WTC11 (cell line): ENCODE measurements at regions not wholly inside any gene's neighbourhood (a gene's known extent, or its start where the extent isn't known, plus 50 kb on each side); places are given as distances from the start of the nearest gene placed in this dataset.
"Not testable (repeated sequence)": the region's sequence is repeated elsewhere in the genome, so short reads cannot be mapped to it uniquely, and the experiment has no call there.

Experiments used
- ATAC-seq: fragments of 200-7000 bp; cut with Tn5 transposase; 2 replicates; pipeline ENCODE4 v1.10.0; 2021; ENCODE audit warnings: mild to moderate bottlenecking, moderate library complexity
- CTCF ChIA-PET: fragments of 300-600 bp; sonication (Branson Sonifier 250); formaldehyde crosslinking; loops from one replicate; lab custom pipeline; 2021; ENCODE audit warnings: antibody characterized with exemption; lab: Charles Lee
- POLR2A ChIA-PET: fragments of 350-600 bp; sonication (Branson Sonifier 250); formaldehyde crosslinking; loops from one replicate; lab custom pipeline; 2021; ENCODE audit warnings: antibody characterized with exemption; lab: Charles Lee
- DNase-seq: peaks from one replicate; pipeline ENCODE4 v3.0.0; 2021; ENCODE audit warnings: low spot score
- H3K27ac Mint-ChIP-seq: 2 replicates; pipeline ENCODE4 v1.8.0; 2021; ENCODE audit warnings: mixed read lengths
- H3K27me3 Mint-ChIP-seq: 2 replicates; pipeline ENCODE4 v1.8.0; 2021; ENCODE audit warnings: low read depth, mild to moderate bottlenecking, moderate library complexity, mixed read lengths
- H3K36me3 Mint-ChIP-seq: 2 replicates; pipeline ENCODE4 v1.8.0; 2021; ENCODE audit warnings: mixed read lengths
- H3K4me1 Mint-ChIP-seq: 2 replicates; pipeline ENCODE4 v1.8.0; 2022; ENCODE audit warnings: mixed read lengths
- H3K4me3 Mint-ChIP-seq: 2 replicates; pipeline ENCODE4 v1.8.0; 2021; ENCODE audit warnings: mild to moderate bottlenecking, moderate library complexity, mixed read lengths
- H3K9me3 Mint-ChIP-seq: 2 replicates; pipeline ENCODE4 v1.8.0; 2021; ENCODE audit warnings: mixed read lengths
- ATF1 ChIP-seq: sonication (generic); formaldehyde crosslinking; IDR thresholded peaks from 2 replicates; pipeline ENCODE4 v1.8.1; 2023; ENCODE audit warnings: mild to moderate bottlenecking, moderate library complexity, missing genetic modification reagents
- ERG ChIP-seq: fragments of 250-450 bp; sonication (Bioruptor Pico); IDR thresholded peaks from 2 replicates; pipeline ENCODE4 v1.8.0; 2021; ENCODE audit warnings: mild to moderate bottlenecking
- ETV6 ChIP-seq: sonication (generic); formaldehyde crosslinking; IDR thresholded peaks from 2 replicates; pipeline ENCODE4 v1.8.1; 2022; ENCODE audit warnings: mild to moderate bottlenecking, missing genetic modification reagents
- GRHL2 ChIP-seq: fragments of 250-450 bp; sonication (Bioruptor Pico); IDR thresholded peaks from 2 replicates; pipeline ENCODE4 v1.8.0; 2022; ENCODE audit warnings: mild to moderate bottlenecking, moderate library complexity; ENCODE audit not compliant: insufficient replicate concordance, severe bottlenecking
- GTF2I ChIP-seq: fragments of 250-450 bp; sonication (Bioruptor Pico); conservative IDR thresholded peaks from 2 replicates; pipeline ENCODE4 v1.4.0; 2021; ENCODE audit warnings: mild to moderate bottlenecking
- JAZF1 ChIP-seq: fragments of 250-450 bp; sonication (Bioruptor Pico); IDR thresholded peaks from 2 replicates; pipeline ENCODE4 v1.9.0; 2021; ENCODE audit warnings: moderate library complexity, mild to moderate bottlenecking, inconsistent platforms
- JUN ChIP-seq: sonication (generic); formaldehyde crosslinking; IDR thresholded peaks from 2 replicates; pipeline ENCODE4 v1.8.0; 2023; ENCODE audit warnings: mild to moderate bottlenecking, missing genetic modification reagents
- NR1H2 ChIP-seq: sonication (generic); formaldehyde crosslinking; IDR thresholded peaks from 2 replicates; pipeline ENCODE4 v1.9.0; 2021; ENCODE audit warnings: mild to moderate bottlenecking, moderate library complexity, missing genetic modification reagents
- RELA ChIP-seq: sonication (generic); formaldehyde crosslinking; IDR thresholded peaks from 2 replicates; pipeline ENCODE4 v1.8.1; 2022; ENCODE audit warnings: missing genetic modification reagents, mild to moderate bottlenecking, borderline replicate concordance
- SMAD4 ChIP-seq: sonication (generic); formaldehyde crosslinking; IDR thresholded peaks from 2 replicates; pipeline ENCODE4 v1.8.0; 2022; ENCODE audit warnings: mild to moderate bottlenecking, missing genetic modification reagents
- SOX15 ChIP-seq: fragments of 250-450 bp; sonication (Bioruptor Pico); IDR thresholded peaks from 2 replicates; pipeline ENCODE4 v1.9.0; 2021; ENCODE audit warnings: mild to moderate bottlenecking
- USF2 ChIP-seq: sonication (generic); formaldehyde crosslinking; IDR thresholded peaks from 2 replicates; pipeline ENCODE4 v1.8.1; 2023; ENCODE audit warnings: mild to moderate bottlenecking, missing genetic modification reagents, moderate library complexity
- ZNF219 ChIP-seq: sonication (generic); formaldehyde crosslinking; IDR thresholded peaks from 2 replicates; pipeline ENCODE4 v1.8.0; 2023; ENCODE audit warnings: missing genetic modification reagents, mild to moderate bottlenecking, borderline replicate concordance
- ZNF396 ChIP-seq: fragments of 250-450 bp; sonication (Bioruptor Pico); IDR thresholded peaks from 2 replicates; pipeline ENCODE4 v1.8.0; 2021; ENCODE audit warnings: mild to moderate bottlenecking, moderate library complexity, borderline replicate concordance
- TF ChIP-seq, protein P1 (sequence below): fragments of 250-450 bp; sonication (Bioruptor Pico); conservative IDR thresholded peaks from 2 replicates; pipeline ENCODE4 v1.9.0; 2021; ENCODE audit warnings: mild to moderate bottlenecking
- TF ChIP-seq, protein P2 (sequence below): fragments of 250-450 bp; sonication (Bioruptor Pico); IDR thresholded peaks from 2 replicates; pipeline ENCODE4 v2.1.2; 2022; ENCODE audit warnings: mild to moderate bottlenecking, moderate library complexity
- TF ChIP-seq, protein P3 (sequence below): sonication (generic); formaldehyde crosslinking; IDR thresholded peaks from 2 replicates; pipeline ENCODE4 v1.8.1; 2022; ENCODE audit warnings: mild to moderate bottlenecking, missing genetic modification reagents, moderate library complexity, borderline replicate concordance

- TF ChIP-seq JUN (no peak), ZNF219 (CRISPR knock-in tag) (no peak), JAZF1 (CRISPR knock-in tag) (no peak), ZNF396 (no peak), ERG (CRISPR knock-in tag) (no peak), NR1H2 (no peak), ETV6 (CRISPR knock-in tag) (no peak), GTF2I (CRISPR knock-in tag) (no peak), USF2 (CRISPR knock-in tag) (no peak), SOX15 (no peak), SMAD4 (CRISPR knock-in tag) (no peak), ATF1 (CRISPR knock-in tag) (no peak), GRHL2 (no peak), RELA (CRISPR knock-in tag) (no peak)
- TF ChIP-seq, protein P1, sequence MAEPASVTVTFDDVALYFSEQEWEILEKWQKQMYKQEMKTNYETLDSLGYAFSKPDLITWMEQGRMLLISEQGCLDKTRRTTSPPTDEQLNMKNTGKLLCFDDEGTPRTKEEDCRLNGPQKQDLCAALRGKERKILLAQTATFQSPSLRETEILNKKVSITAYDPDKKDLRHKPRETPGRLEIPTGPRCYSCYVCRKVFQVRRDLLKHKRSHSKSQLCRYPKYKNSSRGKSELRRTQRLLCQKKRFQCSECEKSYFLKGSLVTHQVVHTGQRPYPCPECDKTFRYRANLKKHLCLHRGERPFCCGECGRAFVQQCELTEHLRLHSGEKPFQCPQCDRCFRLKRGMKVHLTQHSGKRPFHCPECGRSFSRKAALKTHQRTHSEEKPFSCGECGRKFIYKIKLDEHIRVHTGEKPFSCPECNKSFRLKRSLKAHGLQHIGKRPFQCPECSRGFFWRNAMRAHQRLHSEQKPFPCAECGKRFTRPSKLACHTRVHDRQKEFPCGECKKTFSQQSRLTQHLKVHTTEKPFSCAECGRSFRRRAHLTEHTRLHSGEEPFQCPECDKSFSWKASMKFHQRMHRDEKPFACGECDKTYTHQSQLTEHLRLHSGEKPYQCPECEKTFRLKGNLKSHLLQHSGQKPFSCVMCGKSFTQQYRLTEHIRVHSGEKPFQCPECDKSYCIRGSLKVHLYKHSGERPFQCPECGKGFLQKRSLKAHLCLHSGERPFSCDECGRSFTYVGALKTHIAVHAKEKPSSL (CRISPR knock-in tag) = no peak
- TF ChIP-seq, protein P2, sequence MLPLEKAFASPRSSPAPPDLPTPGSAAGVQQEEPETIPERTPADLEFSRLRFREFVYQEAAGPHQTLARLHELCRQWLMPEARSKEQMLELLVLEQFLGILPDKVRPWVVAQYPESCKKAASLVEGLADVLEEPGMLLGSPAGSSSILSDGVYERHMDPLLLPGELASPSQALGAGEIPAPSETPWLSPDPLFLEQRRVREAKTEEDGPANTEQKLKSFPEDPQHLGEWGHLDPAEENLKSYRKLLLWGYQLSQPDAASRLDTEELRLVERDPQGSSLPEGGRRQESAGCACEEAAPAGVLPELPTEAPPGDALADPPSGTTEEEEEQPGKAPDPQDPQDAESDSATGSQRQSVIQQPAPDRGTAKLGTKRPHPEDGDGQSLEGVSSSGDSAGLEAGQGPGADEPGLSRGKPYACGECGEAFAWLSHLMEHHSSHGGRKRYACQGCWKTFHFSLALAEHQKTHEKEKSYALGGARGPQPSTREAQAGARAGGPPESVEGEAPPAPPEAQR (CRISPR knock-in tag) = no peak
- TF ChIP-seq, protein P3, sequence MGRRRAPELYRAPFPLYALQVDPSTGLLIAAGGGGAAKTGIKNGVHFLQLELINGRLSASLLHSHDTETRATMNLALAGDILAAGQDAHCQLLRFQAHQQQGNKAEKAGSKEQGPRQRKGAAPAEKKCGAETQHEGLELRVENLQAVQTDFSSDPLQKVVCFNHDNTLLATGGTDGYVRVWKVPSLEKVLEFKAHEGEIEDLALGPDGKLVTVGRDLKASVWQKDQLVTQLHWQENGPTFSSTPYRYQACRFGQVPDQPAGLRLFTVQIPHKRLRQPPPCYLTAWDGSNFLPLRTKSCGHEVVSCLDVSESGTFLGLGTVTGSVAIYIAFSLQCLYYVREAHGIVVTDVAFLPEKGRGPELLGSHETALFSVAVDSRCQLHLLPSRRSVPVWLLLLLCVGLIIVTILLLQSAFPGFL (CRISPR knock-in tag) = no peak
- ATAC-seq (no peak), DNase-seq (no peak)
- ChIA-PET CTCF (no interaction called here), POLR2A (no interaction called here)
- Mint-ChIP-seq H3K9me3 (peaks cover 24% of the 10 kb centered on the region), H3K27me3 (peaks cover 10% of the 10 kb centered on the region), H3K27ac (no peak overlapping the region), H3K4me3 (no peak overlapping the region), H3K4me1 (peaks cover 5% of the 10 kb centered on the region), H3K36me3 (peaks cover 18% of the 10 kb centered on the region)
These were observed 224.7 kb downstream of the CENPC start for GRCh38 chr4:67320645-67321044.

DNA sequence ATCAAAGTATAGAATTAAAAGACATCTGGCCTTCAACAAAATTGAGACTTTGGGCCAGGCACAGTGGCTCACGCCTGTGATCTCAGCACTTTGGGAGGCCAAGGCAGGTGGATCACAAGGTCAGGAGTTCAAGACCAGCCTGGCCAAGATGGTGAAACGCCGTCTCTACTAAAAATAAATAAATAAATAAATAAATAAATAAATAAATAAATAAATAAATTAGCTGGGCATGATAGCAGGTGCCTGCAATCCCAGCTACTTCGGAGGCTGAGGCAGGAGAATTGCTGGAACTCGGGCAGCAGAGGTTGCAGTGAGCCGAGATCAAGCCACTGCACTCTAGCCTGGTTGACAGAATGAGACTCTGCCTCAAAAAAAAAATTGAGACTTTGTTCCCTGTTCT lies 225.7 kb downstream of the CENPC start:
- H3K27ac Mint-ChIP-seq, H3K4me3 Mint-ChIP-seq, H3K27me3 Mint-ChIP-seq, POLR2A ChIA-PET, DNase-seq, ATAC-seq, H3K4me1 Mint-ChIP-seq: not testable (repeated sequence)
- Mint-ChIP-seq H3K9me3 (peaks cover 24% of the 10 kb centered on the region), H3K36me3 (peaks cover 18% of the 10 kb centered on the region)
- CTCF ChIA-PET = interaction anchor here (0.6 kb wide), 1 partner anchor 149 kb away, joined by 4 read pairs; no protein-coding TSS in a partner anchor

- peaks cover 19% of the 10 kb centered on the region for H3K36me3 Mint-ChIP-seq
- POLR2A ChIA-PET, H3K4me3 Mint-ChIP-seq, DNase-seq, H3K4me1 Mint-ChIP-seq, ATAC-seq, H3K27me3 Mint-ChIP-seq, H3K27ac Mint-ChIP-seq: not testable (repeated sequence)
- CTCF ChIA-PET = interaction anchor here (1.0 to 2.1 kb wide), 2 partner anchors 10 to 95 kb away, joined by 3 to 8 read pairs; no protein-coding TSS in a partner anchor
- H3K9me3 Mint-ChIP-seq = peaks cover 37% of the 10 kb centered on the region
These were observed 244.7 kb downstream of the CENPC start for GRCh38 chr4:67300497-67301185.
